HG03159 (cell line): ENCODE measurements at regions not wholly inside any gene's neighbourhood (a gene's known extent, or its start where the extent isn't known, plus 50 kb on each side); places are given as distances from the start of the nearest gene placed in this dataset.

Source experiments
- ATAC-seq: cut with Tn5 transposase; IDR thresholded peaks from one replicate; pipeline ENCODE4 v1.9.1; 2021; ENCODE audit warnings: mild to moderate bottlenecking, moderate library complexity; ENCODE audit not compliant: unreplicated experiment

GRCh38 chr13:44019651-44020050, 139.9 kb downstream of the LACC1 start:
- no peak for ATAC-seq

DNA sequence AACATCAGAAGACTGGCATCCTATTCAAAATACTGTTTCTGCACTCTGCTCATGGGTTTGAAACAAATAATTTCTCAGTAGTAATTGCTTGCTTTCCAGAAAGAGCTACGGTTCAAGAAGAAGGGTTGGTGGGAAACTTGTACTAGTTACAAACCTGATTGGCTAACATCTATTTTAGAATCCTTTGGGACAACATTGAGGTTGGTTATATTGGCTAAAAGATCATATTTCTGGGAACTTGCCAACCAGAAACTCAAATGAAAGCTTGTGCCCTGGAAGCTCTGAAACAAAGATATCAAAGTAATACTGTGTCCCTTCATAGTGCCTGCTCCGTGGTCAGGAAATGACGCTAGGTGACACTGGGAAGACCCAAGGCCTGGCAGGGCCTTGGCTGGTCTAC, 141.7 kb downstream of the LACC1 start:
- no peak for ATAC-seq

- no peak for ATAC-seq
Measured at GRCh38 chr13:44022196-44022595, 142.5 kb downstream of the LACC1 start.

- ATAC-seq = no peak
Measured at GRCh38 chr13:44024167-44024845, 144.6 kb downstream of the LACC1 start.

DNA sequence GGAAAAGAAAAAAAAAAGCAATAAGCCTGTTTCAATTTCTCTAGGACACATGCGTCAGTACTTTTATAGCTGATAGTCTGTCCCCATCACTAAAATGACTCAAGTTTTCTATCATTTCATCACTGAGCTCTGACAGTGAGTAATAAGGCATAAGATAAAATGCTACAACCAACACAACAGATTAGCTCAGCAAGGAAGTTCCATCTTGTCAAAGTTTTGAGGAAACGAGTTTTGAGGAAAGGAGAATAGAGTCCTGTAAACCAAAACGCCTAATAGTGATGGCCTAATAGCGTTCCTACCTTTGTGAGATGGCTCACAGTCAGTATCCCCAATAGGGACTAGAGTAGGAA, 145.1 kb downstream of the LACC1 start:
- ATAC-seq = no peak

DNA sequence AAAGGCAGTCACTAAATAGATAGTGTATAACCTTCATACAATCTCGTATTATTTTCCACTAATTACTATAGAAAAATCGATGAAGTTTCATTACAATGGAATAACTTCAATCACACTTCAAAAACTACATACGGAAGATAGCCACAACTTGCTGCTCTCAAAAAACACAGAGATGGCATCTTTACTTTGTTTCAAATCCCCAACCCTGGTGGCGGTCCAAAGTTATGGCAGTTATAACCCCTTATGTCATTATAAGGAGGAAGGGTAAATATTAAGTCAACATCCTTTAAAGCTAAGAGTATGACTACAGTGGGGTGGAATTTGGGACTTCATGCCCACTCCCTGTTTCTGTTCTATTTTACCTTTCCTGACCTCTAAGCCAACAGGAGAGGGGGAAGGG, 146.5 kb downstream of the LACC1 start:
- no peak for ATAC-seq

- no peak for ATAC-seq
Measured at GRCh38 chr13:44028734-44029133, 149.0 kb downstream of the LACC1 start.

DNA sequence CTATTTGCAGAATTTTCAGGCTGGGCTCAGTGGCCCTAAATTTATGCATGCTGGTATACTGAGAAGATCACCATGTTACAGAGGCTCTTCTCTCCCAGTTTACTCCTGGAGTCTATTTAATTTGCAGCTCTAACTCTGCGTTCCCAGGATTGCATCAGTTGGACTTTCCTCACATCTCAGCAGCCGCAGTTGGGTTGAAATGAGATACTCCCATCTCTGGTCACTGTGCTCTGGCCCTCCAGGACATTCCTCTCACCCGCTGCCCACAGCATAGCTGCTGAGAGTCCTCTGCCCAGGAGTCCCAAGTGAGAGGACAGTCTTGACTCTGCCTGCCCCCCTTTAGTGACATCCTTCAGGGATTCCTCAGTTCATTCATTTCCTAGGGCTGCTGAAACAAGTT, 150.9 kb downstream of the LACC1 start:
- no peak for ATAC-seq

DNA sequence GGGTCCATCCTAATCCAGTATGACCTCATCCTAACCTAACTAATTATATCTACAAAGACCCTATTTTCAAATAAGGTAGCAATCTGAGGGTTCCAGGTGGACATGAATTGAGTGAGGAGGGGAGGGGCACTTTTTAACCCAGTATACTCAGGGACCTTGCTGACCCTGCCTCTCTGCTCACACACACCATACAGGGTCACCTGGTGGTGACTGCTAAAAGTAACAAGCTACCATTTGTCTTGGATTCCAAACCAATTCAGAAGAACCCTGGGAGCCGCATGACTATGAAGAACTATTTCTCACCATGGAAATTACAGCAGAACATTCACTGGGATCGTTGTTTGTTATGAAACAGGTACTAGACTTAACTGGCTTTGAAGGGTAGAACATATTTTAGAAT, 151.9 kb downstream of the LACC1 start:
- no peak for ATAC-seq

GRCh38 chr13:44032802-44033201, 153.1 kb downstream of the LACC1 start:
- no peak for ATAC-seq

DNA sequence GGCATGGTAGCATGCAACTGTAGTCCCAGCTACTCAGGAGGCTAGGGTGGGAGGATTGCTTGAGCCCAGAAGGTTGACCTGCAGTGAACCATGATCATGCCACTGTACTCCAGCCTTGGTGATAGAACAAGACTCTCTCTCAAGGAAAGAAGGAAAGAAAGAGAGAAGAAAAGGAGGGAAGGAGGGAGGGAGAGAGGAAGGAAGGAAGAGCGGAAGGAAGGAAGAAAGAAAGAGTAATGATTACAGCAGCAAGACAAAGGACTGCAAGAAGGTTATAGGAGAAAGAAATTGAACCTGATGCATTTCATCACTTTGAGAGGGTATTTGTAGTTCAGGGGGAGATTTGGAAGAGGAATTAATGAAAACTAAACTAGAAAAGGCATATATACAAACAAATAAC, 155.7 kb downstream of the LACC1 start:
- ATAC-seq = no peak

GRCh38 chr13:44040070-44040817, 160.5 kb downstream of the LACC1 start:
- no peak for ATAC-seq

GRCh38 chr13:44040818-44041100, 161.1 kb downstream of the LACC1 start:
- no peak for ATAC-seq

- ATAC-seq = no peak
Measured at GRCh38 chr13:44044547-44045179, 165.0 kb downstream of the LACC1 start.

- ATAC-seq = no peak
Measured at GRCh38 chr13:44045180-44045562, 165.5 kb downstream of the LACC1 start.

- ATAC-seq = no peak
Measured at GRCh38 chr13:44046428-44046827, 166.7 kb downstream of the LACC1 start.

DNA sequence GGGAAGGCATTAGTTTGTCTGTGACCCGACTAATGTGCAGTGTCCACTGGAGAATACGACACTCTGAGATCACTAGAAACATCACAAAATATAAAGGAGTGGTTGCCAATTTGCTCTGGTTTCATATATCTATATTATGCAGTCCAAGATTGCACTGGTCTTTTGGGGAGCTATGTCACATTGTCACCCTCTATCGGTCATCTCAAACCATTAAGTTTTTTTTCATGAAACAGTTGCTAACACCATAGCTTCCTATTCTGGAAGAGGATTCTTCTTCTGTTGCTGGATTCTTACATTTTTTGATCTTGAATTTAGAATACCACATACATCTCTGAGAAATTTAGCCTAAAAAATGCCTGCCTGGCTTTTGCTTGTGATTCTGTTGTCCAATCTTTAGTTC, 168.6 kb downstream of the LACC1 start:
- ATAC-seq = no peak

DNA sequence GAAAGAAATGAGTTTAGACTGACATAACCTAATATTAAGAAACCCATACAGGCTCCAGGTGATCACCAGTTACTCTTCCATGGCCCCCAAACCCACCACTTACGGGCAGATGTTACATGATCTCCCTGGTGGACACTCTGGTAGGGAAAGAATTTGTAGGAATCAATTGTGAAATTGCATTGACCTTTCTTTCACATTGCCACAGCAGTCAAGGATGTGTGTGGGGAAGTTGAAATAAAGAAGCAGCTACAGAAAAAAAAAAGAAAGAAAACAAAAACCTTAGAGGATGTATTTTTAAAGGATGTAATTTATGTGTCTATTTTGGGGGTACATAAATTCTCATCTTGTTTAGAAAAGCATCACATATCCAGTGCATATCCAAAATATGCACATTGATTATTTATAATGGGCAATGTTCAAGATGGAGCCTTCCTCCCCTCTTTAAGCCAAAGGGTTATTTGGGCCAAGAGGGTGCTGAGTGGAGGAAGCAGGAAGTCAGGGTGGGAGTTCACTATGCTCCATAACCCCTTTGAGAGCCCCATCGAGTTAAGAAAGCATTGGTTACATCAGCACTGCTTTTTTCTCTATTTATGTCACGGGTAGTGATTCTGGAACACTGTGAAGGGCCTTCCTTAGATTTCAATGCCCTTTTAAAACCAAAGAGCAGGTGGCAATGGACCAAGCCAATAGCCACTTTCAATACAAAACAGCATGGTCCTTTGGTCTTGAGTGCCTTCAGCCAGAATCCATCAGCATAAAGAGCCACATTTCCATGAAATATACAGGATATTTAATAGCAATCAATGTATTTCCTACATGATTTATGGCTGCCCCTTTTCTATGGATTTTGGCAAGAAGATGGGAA, 169.6 kb downstream of the LACC1 start:
- no peak for ATAC-seq

GRCh38 chr13:44050450-44051063, 170.9 kb downstream of the LACC1 start:
- no peak for ATAC-seq

GRCh38 chr13:44051405-44051804, 171.7 kb downstream of the LACC1 start:
- no peak for ATAC-seq
